NK-92 treated with Interleukin-12 subunit alpha and Interleukin-12 subunit beta, amount 100 ng/mL, for 24 hours (cell line): ENCODE measurements at regions not wholly inside any gene's neighbourhood (a gene's known extent, or its start where the extent isn't known, plus 50 kb on each side); places are given as distances from the start of the nearest gene placed in this dataset.
"Not testable (repeated sequence)": the region's sequence is repeated elsewhere in the genome, so short reads cannot be mapped to it uniquely, and the experiment has no call there.

Source experiments
- DNase-seq: peaks from one replicate; lab custom pipeline; 2025; lab: John Stamatoyannopoulos, UW

GRCh38 chr1:88296227-88296626 is 387.8 kb upstream of the PKN2 start:
- no peak for DNase-seq

- no peak for DNase-seq
These were observed 387.4 kb upstream of the PKN2 start for GRCh38 chr1:88296642-88297041.

DNA sequence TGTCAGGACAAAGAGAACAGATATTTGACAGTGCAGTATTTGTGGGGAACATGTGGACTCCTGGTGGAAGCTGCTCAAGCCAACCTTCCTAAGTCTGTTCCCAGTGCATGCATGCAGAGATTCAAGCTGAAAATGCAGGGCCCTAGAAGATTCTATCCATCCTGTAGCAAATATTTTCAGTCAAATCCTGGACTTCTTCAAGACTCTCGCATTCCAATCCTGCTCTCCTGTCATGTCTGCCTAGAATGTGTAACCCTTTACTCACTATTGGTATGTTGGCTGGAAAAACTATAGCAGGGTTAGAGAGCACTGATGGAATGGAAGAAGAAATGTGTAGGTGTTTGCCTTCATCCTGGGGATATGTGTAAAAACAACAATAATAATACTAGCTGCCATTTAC is 385.6 kb upstream of the PKN2 start:
- DNase-seq: no peak

DNA sequence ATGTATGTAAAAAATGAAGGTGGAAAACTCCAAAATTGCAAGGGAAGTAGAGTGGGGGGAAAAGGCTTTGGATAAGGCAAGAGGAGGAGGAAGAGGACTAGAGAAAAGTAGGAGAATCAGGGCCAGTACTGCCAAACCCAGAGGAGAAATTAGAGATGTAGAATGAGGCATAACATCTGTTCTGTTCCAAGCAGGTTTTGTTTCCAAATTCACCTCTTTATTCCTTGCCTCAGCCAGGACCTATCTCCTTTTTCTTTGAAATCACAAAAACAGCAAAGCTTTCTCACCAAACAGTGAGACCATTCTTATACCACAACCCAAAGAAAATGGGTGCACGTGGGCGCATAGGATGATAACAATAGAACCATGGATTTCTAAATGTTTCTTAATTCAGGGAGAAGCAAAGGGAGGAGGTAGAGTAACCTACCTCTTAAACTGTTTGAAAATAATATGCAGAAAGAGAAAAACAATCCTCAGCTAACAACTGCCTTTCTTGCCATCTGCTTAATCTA is 383.3 kb upstream of the PKN2 start:
- no peak for DNase-seq

DNA sequence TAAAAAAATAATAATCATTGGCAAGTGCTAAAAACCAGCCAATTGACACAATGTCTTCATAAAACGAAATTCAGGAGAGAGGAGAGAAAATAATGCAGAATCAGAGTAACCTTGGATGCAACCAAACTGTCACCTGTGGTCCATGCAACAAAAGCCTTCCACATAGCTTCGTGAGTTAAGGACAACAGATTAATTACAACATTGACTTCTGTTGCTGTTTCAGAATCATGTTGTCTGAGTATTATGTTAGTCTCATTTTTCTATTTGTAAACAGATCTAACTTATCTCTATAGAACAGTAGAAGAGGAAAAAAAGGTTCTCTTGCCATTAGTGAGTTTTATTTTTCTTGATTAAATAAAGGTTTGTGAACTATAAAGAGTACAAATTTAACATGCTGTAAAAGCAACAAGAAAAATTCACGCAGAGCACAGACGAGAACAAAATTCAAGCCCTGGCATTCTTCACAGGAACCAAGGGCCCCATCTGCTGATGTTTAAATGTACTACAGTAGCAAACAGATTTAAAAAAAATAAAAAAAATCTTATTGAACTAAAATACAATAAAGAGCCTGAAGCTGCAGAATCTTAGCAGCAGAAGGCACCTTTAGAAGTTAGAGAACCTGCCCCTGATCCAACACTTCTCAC is 381.1 kb upstream of the PKN2 start:
- DNase-seq: no peak

GRCh38 chr1:88311265-88311664 is 372.8 kb upstream of the PKN2 start:
- no peak for DNase-seq

- no peak for DNase-seq
These were observed 372.2 kb upstream of the PKN2 start for GRCh38 chr1:88311907-88312306.

DNA sequence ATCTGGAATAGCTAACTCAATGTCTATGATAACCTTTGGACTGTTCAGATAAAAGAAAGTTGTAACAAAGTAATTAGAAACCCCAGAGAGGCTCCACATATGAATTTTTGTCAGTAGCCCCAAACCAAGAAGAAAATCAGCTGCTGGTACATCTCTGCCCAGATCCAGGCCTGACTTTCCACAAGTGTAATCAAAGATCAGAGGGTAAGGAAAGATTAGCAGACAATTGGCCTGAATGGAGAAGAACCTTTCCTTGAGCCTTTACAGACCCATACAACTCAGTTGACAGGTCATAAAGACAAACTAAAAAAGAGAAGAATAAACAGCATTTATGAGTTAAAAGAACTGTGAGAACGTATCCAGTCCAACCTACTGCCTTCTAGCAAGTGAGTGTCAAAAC is 366.7 kb upstream of the PKN2 start:
- DNase-seq: no peak

DNA sequence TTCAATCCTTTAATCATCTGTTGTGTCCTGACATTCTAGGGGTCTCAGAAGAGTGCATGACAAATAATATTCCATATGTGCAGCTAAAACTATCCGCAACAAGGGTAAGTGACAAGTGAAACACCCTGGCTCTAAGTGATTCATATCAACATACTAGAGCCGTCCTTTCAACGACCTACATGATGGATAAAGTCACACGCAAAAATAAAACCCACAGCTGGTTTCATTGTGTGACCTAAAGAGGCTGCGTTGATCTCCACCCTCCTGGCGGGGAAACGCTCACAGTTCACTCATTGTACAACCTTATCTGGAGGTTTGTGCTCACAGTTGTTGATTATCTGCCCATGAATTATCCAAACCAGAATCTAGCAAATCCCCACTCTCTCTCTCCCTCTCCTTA is 365.3 kb upstream of the PKN2 start:
- no peak for DNase-seq

- no peak for DNase-seq
These were observed 363.8 kb upstream of the PKN2 start for GRCh38 chr1:88320291-88320690.

GRCh38 chr1:88321706-88322105 is 362.4 kb upstream of the PKN2 start:
- no peak for DNase-seq

DNA sequence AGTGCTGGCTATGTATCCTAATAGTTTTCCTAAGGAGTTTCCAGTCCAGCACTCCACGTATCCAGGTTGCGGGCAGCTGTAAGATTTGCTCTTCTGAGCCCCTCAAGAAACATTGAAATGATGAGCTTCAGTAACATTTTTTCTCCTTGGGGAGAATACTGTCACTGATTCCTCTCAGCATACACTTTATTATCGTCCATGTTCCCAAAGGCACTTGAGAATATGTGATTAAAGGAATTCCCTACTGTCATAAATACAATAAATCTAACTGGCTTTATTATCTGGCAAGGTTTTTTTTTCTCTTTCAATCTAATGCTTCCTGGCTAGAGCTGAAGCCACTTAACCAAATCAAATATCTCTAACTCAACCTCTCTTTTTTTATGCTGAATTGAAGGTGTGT is 359.2 kb upstream of the PKN2 start:
- DNase-seq: no peak

- no peak for DNase-seq
These were observed 356.4 kb upstream of the PKN2 start for GRCh38 chr1:88327391-88328267.

GRCh38 chr1:88330201-88330600 is 353.9 kb upstream of the PKN2 start:
- no peak for DNase-seq

DNA sequence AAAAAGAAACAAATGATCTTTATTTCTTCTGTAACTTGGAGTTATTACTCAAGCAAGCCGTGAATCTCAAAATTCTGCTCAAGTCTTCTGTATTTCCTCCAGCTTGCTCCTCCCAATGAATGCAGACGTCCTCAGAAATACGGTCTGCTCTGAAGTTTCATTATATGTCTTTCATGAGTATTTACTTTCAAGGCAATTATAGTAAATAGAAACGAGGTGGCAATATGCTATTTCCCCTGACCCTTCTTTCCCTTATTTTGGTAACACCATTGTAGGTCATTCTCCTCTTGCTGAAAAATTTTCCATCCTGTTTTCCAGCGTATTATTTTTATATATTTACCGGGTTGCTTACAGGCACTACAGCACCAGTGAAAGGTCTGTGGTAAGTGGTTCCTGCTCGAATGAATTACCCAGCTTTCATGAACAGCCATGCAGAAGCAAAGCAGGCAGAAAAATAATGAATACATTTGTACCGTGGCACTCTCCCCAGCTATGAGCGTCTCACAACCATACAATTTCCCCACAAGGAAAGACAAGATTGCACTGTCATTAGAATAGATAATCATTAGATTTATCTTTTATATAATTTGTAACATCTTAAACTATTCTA is 350.9 kb upstream of the PKN2 start:
- DNase-seq: no peak

GRCh38 chr1:88341447-88341846 is 342.6 kb upstream of the PKN2 start:
- DNase-seq: no peak

DNA sequence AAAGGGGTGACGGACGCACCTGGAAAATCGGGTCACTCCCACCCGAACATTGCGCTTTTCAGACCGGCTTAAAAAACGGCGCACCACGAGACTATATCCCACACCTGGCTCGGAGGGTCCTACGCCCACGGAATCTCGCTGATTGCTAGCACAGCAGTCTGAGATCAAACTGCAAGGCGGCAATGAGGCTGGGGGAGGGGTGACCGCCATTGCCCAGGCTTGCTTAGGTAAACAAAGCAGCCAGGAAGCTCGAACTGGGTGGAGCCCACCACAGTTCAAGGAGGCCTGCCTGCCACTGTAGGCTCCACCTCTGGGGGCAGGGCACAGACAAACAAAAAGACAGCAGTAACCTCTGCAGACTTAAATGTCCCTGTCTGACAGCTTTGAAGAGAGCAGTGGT is 342.0 kb upstream of the PKN2 start:
- DNase-seq: not testable (repeated sequence)

GRCh38 chr1:88350648-88351047 is 333.4 kb upstream of the PKN2 start:
- no peak for DNase-seq

DNA sequence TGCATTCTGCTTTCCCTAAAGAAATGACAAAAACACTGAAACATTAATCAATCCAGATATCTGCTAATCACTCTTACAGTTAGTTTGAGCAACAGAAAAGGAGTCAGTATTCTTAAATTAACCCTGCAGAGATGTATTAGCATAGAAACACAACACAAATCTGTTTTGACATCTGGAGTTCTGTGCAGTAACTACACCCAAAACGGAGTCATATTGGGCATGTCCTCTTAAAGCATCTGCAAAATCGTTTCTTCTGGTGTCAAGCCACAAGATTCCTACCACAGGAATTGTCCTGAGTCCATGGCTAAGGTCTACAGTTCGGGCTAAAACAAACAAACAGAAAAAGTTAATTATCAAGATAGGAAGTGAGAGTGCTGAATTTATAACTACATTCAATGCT is 332.1 kb upstream of the PKN2 start:
- no peak for DNase-seq

DNA sequence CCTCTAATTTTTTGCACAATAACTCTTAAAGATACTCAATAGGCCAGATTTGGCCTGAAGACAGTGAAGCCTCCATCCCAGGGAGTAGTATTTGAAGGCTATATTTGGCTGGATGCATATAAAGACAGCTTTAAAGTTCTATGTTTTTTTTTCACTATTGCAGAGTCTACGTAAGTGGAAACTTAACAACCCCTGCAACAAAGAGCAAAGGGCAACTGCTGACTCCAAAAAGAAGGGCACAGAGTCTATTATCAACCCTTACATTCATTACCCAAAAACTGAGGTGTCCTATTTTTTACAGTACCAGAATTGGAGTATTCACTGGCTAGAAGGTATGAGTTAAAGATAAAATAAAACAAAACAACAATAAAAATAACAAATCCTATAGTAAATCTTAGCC is 329.8 kb upstream of the PKN2 start:
- no peak for DNase-seq

GRCh38 chr1:88357729-88358128 is 326.3 kb upstream of the PKN2 start:
- no peak for DNase-seq

DNA sequence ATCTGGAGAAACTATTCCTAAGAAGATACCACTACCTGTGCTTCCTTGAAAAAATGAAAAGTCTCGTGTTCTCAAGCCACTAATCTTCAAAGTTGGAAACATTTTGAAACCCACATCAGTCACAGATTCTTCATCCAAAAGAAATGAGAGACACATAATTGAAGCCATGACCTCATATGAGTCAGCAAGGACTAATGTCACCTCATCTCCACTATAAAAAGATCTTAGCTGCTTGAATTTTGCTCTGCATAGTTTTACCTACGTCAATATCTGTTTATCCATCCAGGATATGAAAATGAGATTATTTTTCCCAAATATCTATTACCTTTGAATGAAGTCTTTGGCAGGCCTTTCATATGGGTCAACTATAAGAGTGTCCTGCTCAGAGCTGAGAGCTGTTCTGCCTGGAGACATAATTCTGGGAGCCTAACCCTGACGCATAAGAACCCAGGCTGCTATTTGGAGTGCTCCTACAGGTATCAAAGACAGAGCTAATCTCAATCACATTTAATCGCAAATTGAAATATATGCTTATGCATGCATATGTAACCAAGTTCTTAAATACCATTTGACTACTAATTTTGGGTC is 312.5 kb upstream of the PKN2 start:
- DNase-seq: no peak

GRCh38 chr1:88375977-88376376 is 308.1 kb upstream of the PKN2 start:
- DNase-seq: no peak
